ENCODE measurements at regions not wholly inside any gene's neighbourhood (a gene's known extent, or its start where the extent isn't known, plus 50 kb on each side); places are given as distances from the start of the nearest gene placed in this dataset.
"Not testable (repeated sequence)": the region's sequence is repeated elsewhere in the genome, so short reads cannot be mapped to it uniquely, and the experiment has no call there.

GRCh38 chr3:144023543-144023942, 51.9 kb downstream of the DIPK2A start:
- DNase-seq; H3K27ac ChIP-seq; H3K27me3 ChIP-seq; H3K4me3 ChIP-seq; H3K9me3 ChIP-seq; ATAC-seq; H3K4me1 ChIP-seq; intact Hi-C loops (cut with DNase I); H3K36me3 ChIP-seq (replicated peaks in 1 of 2; ENCODE audit: insufficient read depth in 1 of 2, low read depth in 2 of 2): not testable (repeated sequence)
- 84 to 85% methylated on average over 8 to 11 of the region's 11 CpGs for WGBS, 2 donors

- 76 to 92% methylated on average over 4 of the region's 4 CpGs for WGBS, 2 donors
- ATAC-seq = no peak
- intact Hi-C loops (cut with DNase I) = no loop called here
- Histone ChIP-seq H3K36me3 (replicated peaks in 1 of 2; ENCODE audit: insufficient read depth in 1 of 2, low read depth in 2 of 2) (no peaks in the 10 kb centered on the region), H3K27ac (no peak overlapping the region), H3K4me3 (no peak overlapping the region), H3K27me3 (no peaks in the 10 kb centered on the region), H3K4me1 (peaks cover 5% of the 10 kb centered on the region), H3K9me3 (no peaks in the 10 kb centered on the region)
- TF ChIP-seq POLR2A (IDR thresholded peaks at IDR 0.05) = no peak
- TF ChIP-seq, protein P1, sequence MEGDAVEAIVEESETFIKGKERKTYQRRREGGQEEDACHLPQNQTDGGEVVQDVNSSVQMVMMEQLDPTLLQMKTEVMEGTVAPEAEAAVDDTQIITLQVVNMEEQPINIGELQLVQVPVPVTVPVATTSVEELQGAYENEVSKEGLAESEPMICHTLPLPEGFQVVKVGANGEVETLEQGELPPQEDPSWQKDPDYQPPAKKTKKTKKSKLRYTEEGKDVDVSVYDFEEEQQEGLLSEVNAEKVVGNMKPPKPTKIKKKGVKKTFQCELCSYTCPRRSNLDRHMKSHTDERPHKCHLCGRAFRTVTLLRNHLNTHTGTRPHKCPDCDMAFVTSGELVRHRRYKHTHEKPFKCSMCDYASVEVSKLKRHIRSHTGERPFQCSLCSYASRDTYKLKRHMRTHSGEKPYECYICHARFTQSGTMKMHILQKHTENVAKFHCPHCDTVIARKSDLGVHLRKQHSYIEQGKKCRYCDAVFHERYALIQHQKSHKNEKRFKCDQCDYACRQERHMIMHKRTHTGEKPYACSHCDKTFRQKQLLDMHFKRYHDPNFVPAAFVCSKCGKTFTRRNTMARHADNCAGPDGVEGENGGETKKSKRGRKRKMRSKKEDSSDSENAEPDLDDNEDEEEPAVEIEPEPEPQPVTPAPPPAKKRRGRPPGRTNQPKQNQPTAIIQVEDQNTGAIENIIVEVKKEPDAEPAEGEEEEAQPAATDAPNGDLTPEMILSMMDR (IDR thresholded peaks at IDR 0.05) = no peak
- DNase-seq = peak in 1 of 4 donors; percentile 2
Measured at GRCh38 chr3:144028798-144029411, 57.3 kb downstream of the DIPK2A start.

DNA sequence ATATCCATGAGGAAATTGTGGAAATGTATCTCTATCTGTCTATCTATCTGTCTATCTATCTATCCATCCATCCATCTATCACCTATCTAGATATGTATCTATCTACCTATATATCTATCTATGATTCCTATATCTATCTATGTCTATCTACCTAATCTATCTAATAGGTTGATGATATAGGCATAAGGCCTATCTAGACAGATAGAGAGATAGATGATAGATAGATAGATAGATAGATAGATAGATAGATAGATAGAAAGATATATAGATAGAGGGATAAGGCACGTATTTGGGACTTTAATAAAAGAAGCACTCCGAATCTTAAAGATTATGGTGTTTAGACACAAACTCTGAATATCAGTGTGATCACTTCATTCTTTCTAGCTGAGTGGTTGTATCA, 58.1 kb downstream of the DIPK2A start:
- Histone ChIP-seq H3K4me3 (no peak overlapping the region), H3K4me1 (peaks cover 5% of the 10 kb centered on the region), H3K27ac (no peak overlapping the region), H3K27me3 (no peaks in the 10 kb centered on the region), H3K9me3 (no peaks in the 10 kb centered on the region), H3K36me3 (replicated peaks in 1 of 2; ENCODE audit: insufficient read depth in 1 of 2, low read depth in 2 of 2) (no peaks in the 10 kb centered on the region)
- intact Hi-C loops (cut with DNase I) = no loop called here
- DNase-seq = no peak
- no peak for ATAC-seq
- no peak for TF ChIP-seq POLR2A (IDR thresholded peaks at IDR 0.05)
- TF ChIP-seq, protein P1 (IDR thresholded peaks at IDR 0.05) = no peak
- 86 to 91% methylated on average over 2 of the region's 2 CpGs for WGBS, 2 donors

DNA sequence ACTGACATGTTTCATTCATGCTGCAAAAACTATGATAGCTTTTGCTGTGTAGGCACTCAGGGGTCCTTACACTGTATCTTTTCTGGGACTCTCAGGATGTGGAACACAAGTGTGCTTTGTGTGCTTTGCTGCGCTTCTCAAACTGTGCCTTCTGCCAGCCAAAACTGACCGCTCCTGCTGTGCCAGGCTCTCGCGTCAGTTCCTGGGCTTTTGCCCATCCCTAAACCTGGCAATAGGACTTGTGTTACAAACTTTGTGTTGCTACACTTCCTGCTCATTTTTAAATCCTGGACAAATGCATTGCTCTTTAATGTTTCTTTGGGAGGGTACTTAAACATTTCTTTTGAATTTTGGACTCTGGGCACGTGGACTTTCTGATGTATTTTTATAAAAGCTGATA, 60.3 kb downstream of the DIPK2A start:
- ATAC-seq (peak; percentile 93), DNase-seq (peak; percentile 69 to 81 (median 72))
- peaks cover 5% of the 10 kb centered on the region for H3K4me1 ChIP-seq
- H3K27ac ChIP-seq = no peak overlapping the region
- no peaks in the 10 kb centered on the region for H3K36me3 ChIP-seq (replicated peaks in 1 of 2; ENCODE audit: insufficient read depth in 1 of 2, low read depth in 2 of 2)
- no peaks in the 10 kb centered on the region for H3K27me3 ChIP-seq
- no peaks in the 10 kb centered on the region for H3K9me3 ChIP-seq
- H3K4me3 ChIP-seq = no peak overlapping the region
- intact Hi-C loops (cut with DNase I) = no loop called here
- no peak for TF ChIP-seq POLR2A (IDR thresholded peaks at IDR 0.05)
- TF ChIP-seq, protein P1 (IDR thresholded peaks at IDR 0.05) = no peak
- 14 to 20% methylated on average over 5 of the region's 5 CpGs for WGBS, 2 donors

DNA sequence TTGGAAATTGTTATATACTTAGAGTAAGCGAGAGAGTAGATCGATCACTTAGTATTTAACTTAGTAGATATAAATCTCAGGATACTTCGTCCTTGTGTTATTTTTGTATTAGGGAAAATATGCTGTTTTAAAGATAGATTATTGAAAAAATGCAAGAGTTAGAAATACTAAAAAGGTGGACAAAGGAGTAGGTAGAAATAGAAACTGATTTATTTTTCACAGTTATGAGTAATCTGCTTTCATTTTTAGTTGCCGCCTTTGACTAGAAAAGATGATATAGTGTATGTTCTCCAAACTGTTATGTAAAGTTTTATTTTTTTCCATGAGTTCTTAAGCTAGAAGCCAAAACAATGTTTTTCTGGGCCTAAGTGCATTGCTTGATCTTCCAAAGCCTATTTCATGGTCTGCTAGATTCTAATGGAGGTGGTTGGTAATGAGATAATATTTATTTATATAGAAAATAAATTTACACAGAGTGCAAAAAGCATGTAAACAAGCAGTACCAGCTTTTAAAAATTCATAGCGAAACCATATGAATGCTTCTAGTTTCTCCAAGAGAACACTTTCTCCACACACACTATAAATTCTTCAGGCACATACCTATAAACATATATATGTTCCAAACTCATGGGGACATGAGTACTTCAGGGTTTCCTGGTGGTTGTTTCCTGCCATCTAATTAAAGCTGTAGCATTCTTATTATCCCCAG, 61.1 kb downstream of the DIPK2A start:
- H3K27ac ChIP-seq = no peak overlapping the region
- H3K36me3 ChIP-seq (replicated peaks in 1 of 2; ENCODE audit: insufficient read depth in 1 of 2, low read depth in 2 of 2) = no peaks in the 10 kb centered on the region
- ATAC-seq (no peak), DNase-seq (no peak)
- no peaks in the 10 kb centered on the region for H3K9me3 ChIP-seq
- no peak for TF ChIP-seq POLR2A (IDR thresholded peaks at IDR 0.05)
- TF ChIP-seq, protein P1 (IDR thresholded peaks at IDR 0.05) = no peak
- intact Hi-C loops (cut with DNase I) = no loop called here
- no peak overlapping the region for H3K4me3 ChIP-seq
- H3K4me1 ChIP-seq = peaks cover 5% of the 10 kb centered on the region
- WGBS, 2 donors = 57 to 59% methylated on average over 5 of the region's 5 CpGs
- H3K27me3 ChIP-seq = no peaks in the 10 kb centered on the region

Measured in body of pancreas (tissue), 4 donors.